GM10266 (cell line): ENCODE measurements at regions not wholly inside any gene's neighbourhood (a gene's known extent, or its start where the extent isn't known, plus 50 kb on each side); places are given as distances from the start of the nearest gene placed in this dataset.

Source experiments
- DNase-seq: peaks from one replicate; pipeline ENCODE4 v3.0.0; 2012; ENCODE audit errors: extremely low spot score
- CTCF ChIP-seq: IDR thresholded peaks from 2 replicates; pipeline ENCODE4 v1.5.1; 2012; ENCODE audit warnings: mild to moderate bottlenecking, low read depth; ENCODE audit not compliant: control insufficient read depth, insufficient read depth; ENCODE audit errors: missing control alignments

- TF ChIP-seq CTCF: no peak
Measured at GRCh38 chr2:200184748-200185627, 121.5 kb upstream of the SPATS2L start.

GRCh38 chr2:200185628-200186000 lies 120.9 kb upstream of the SPATS2L start:
- TF ChIP-seq CTCF: no peak
- no peak for DNase-seq

More at GRCh38 chr2:200184748-200185627, 121.5 kb upstream of the SPATS2L start:
- DNase-seq: no peak

- no peak for TF ChIP-seq CTCF
- no peak for DNase-seq
Measured at GRCh38 chr2:200186002-200186401, 120.5 kb upstream of the SPATS2L start.

GRCh38 chr2:200188876-200189275 lies 117.6 kb upstream of the SPATS2L start:
- TF ChIP-seq CTCF: no peak
- DNase-seq: no peak

- DNase-seq: no peak
- TF ChIP-seq CTCF: no peak
Measured at GRCh38 chr2:200189964-200190363, 116.5 kb upstream of the SPATS2L start.

GRCh38 chr2:200193331-200193730 lies 113.2 kb upstream of the SPATS2L start:
- DNase-seq: no peak
- no peak for TF ChIP-seq CTCF

- no peak for DNase-seq
- no peak for TF ChIP-seq CTCF
Measured at GRCh38 chr2:200193791-200194190, 112.7 kb upstream of the SPATS2L start.
